Retinal pigment epithelial cell (primary cell): ENCODE measurements at regions not wholly inside any gene's neighbourhood (a gene's known extent, or its start where the extent isn't known, plus 50 kb on each side); places are given as distances from the start of the nearest gene placed in this dataset.

ENCODE experiments used
- DNase-seq: peaks from one replicate; pipeline ENCODE4 v3.0.0-alpha.2; 2010; ENCODE audit warnings: low read depth
- H3K4me3 ChIP-seq: 2 replicates; pipeline ENCODE4 v1.5.1; 2011; ENCODE audit warnings: mild to moderate bottlenecking, low read length, control low read depth, moderate library complexity
- TF ChIP-seq, protein P1 (sequence below): conservative IDR thresholded peaks from 2 replicates; pipeline ENCODE4 v1.5.1; 2011; ENCODE audit warnings: low read depth, low read length, control low read depth, inconsistent platforms

DNA sequence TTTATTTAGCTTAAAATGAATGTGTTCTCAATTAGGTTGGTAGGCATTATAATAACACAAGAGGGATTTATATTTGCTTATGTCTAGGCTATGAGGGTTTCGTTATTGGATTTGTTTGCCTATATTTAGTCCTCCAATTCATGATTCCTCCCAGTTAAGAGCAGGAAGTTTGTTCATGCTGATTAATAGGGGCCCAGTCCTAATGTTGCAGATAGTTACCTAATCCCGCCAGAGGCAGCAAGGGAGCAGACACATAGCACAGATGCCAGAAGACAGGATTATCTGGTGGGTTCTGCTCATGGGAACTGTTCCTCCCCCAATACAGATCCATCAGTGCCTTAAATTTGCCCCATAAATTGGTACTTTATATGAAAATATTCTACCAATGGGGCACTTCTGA lies 100.8 kb upstream of the TLE4 start:
- peak; percentile 60 for DNase-seq
- no peak overlapping the region for H3K4me3 ChIP-seq
- TF ChIP-seq, protein P1, sequence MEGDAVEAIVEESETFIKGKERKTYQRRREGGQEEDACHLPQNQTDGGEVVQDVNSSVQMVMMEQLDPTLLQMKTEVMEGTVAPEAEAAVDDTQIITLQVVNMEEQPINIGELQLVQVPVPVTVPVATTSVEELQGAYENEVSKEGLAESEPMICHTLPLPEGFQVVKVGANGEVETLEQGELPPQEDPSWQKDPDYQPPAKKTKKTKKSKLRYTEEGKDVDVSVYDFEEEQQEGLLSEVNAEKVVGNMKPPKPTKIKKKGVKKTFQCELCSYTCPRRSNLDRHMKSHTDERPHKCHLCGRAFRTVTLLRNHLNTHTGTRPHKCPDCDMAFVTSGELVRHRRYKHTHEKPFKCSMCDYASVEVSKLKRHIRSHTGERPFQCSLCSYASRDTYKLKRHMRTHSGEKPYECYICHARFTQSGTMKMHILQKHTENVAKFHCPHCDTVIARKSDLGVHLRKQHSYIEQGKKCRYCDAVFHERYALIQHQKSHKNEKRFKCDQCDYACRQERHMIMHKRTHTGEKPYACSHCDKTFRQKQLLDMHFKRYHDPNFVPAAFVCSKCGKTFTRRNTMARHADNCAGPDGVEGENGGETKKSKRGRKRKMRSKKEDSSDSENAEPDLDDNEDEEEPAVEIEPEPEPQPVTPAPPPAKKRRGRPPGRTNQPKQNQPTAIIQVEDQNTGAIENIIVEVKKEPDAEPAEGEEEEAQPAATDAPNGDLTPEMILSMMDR = no peak

DNA sequence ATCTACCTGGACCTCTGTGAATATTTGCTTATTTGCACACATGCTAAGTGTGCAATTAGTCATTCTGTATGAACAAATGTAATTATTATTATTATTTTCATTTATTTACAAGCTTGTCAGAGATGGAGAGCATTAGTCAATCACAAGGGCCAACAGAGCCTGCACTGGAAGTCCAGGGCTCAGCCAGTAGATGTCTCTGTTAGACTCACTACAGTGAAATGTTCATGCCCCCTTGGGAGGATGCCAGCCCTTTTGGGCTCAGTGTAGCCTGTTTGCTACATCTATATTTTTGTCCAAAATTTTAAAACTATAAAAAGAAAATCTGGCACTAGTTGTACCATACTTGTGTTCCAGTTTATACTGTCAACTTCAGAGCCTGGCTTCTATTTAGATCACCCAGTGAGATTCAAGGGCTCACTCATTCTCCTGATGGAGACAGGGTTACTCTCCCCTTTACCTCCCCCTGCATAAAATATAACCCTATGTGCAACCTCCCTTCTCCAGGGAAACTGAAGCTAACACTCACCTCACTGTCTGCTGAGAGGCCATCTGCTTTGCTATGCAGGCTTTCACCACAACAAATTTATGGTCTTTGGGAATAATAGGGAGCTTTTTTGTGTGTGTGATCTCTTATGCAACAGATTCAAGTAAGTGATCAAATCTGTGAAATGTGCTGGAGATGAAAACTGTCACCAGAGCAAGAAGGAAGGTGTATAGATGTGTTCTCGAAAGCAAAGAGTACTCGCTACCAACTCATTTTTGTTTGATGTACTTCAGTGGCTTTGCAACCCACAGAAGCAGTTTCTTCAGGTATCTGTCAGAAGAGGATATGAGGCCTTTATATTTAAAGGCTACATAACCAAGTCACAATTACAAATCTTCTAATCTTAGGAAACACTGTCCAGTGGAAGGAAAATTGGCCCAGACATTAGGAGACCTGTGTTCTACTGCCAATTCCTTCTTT lies 99.9 kb upstream of the TLE4 start:
- H3K4me3 ChIP-seq = no peak overlapping the region
- TF ChIP-seq, protein P1 = peak; percentile 41
- no peak for DNase-seq

DNA sequence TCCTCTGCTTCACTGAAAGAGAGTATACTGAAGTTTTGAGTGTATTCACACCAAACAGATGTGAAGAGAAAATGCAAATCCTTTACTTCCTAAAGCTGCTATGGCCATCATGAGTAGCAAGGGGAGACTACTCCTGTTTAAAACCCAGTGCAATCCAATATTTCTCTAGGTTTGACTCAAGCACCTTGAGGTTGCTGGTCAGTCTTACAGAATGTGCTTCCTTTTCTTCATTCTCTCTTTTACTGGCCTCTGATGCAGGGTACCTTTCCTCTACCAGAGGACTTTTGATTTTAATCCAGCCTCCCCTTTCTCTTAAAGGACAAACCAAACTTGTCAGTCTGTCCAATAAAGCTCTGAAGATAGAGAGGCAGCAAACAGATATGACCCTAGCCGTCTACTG lies 98.1 kb upstream of the TLE4 start:
- no peak overlapping the region for H3K4me3 ChIP-seq
- TF ChIP-seq, protein P1 = no peak
- no peak for DNase-seq

DNA sequence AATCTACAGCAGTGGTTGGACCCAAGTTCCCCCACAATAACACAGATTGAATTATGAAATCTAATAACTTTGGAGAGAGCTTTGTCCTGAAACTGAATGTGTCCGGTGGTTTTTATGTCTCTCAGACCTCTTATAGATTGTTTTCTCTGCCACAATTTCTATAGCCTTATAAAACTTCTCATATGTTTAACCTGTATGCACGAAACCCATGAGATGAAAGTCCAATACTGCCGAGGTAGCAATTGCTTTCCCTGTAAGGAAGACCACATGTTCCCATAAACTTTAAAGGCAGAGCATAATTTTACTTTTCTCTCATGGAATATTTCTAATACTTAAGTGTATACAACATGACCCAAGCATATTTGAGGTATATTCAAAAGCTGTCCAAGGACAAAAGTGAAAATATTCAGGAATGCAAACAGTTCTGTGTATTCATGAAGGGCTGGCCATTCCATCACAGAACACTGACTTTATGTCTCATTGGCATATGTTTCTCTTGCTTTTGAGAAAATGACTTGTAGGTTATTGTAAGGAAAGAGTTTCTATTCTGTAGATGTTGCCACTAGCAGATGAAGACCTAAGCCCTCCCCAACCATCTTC lies 94.4 kb upstream of the TLE4 start:
- DNase-seq = no peak
- no peak overlapping the region for H3K4me3 ChIP-seq
- TF ChIP-seq, protein P1 = no peak

DNA sequence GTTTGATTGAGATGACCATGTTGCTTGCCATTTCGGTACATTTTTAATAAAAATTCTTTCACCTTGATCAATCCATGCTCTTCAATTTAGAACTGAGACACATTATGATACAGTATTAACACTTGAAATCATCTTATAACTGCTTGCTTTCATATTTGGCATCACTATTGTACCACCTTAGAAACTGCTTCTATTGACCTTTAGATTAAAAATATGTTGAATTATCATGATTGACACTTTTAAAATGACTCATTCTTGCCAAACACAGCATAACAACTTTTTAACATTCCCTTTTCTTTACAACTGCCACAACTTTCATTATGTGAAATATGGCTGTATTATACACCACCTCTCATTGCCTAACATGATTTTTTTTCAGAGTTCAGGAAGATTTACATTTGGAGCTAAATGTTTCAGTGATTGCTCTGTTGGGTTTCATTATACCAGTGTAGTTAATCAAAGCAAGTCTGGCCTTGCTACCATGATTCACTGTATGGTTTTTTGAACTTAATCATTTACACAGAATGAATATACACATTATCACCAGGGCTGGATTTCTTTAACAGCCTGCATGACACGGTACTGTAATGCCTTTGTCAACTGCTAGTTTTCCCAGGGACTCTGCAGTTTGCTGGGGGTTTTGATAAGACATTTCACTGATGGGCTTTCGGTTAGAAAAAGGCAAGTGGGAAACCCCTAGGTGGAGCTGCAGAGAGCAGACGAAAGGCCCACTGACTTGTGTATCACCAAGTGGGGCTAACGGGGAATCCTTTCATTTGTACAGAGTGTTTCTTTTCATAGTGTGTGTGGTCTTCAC lies 93.6 kb upstream of the TLE4 start:
- DNase-seq = no peak
- no peak overlapping the region for H3K4me3 ChIP-seq
- TF ChIP-seq, protein P1 = peak; percentile 72

DNA sequence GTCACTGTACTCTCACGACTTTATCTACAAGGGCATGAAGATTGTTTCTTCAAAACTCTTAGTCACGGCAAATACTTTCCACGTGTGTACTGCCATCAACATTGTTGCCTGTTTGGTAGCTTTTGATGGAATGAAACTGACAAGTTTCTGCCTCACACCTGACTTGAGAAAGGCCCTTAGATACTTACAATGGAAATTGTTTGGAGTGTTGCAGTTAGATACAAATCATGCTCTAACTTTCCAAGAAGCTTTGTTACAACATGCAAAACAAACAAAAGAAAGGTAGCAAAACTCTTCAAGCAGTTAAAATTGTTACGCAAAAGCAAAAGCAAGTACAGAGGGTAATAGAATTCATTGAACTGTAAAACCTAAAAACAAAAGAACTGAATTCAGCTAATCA lies 91.1 kb upstream of the TLE4 start:
- DNase-seq = no peak
- TF ChIP-seq, protein P1 = no peak
- no peak overlapping the region for H3K4me3 ChIP-seq
